Natural killer cell treated with Interleukin-12 subunit alpha and Interleukin-12 subunit beta and Interleukin-15 and Interleukin-18, amount 100 ng/mL, for 72 hours (primary cell): ENCODE measurements at regions not wholly inside any gene's neighbourhood (a gene's known extent, or its start where the extent isn't known, plus 50 kb on each side); places are given as distances from the start of the nearest gene placed in this dataset.
"Not testable (repeated sequence)": the region's sequence is repeated elsewhere in the genome, so short reads cannot be mapped to it uniquely, and the experiment has no call there.

ENCODE experiments used
- ATAC-seq, 2 donors: fragments of 150-1000 bp; cut with Tn5 transposase in 1 of 2; sonication (Bioruptor Pico), chemical (Tn5 transposase) in 1 of 2; 2 replicates each; pipeline ENCODE4 v1.10.0; 2021
- DNase-seq: peaks from one replicate; pipeline ENCODE4 v3.0.0; 2022; ENCODE audit warnings: low spot score
- H3K27ac Mint-ChIP-seq, 2 donors: 1 replicate in 1 of 2; 2 replicates in 1 of 2; pipeline ENCODE4 v1.8.0; 2022; ENCODE audit warnings: mixed read lengths in 2 of 2, mild to moderate bottlenecking in 1 of 2, moderate library complexity in 1 of 2
- H3K27me3 Mint-ChIP-seq, 2 donors: 1 replicate in 1 of 2; 2 replicates in 1 of 2; pipeline ENCODE4 v1.8.0; 2022; ENCODE audit warnings: mixed read lengths in 2 of 2
- H3K36me3 Mint-ChIP-seq: one replicate; pipeline ENCODE4 v1.8.0; 2022; ENCODE audit warnings: mixed read lengths
- H3K4me1 Mint-ChIP-seq, 2 donors: 1 replicate in 1 of 2; 2 replicates in 1 of 2; pipeline ENCODE4 v1.8.0; 2022; ENCODE audit warnings: low read depth in 2 of 2, mixed read lengths in 2 of 2, mild to moderate bottlenecking in 1 of 2
- H3K4me3 Mint-ChIP-seq: one replicate; pipeline ENCODE4 v1.8.0; 2022; ENCODE audit warnings: mixed read lengths
- H3K9me3 Mint-ChIP-seq: 2 replicates; pipeline ENCODE4 v1.8.0; 2022; ENCODE audit warnings: mixed read lengths

DNA sequence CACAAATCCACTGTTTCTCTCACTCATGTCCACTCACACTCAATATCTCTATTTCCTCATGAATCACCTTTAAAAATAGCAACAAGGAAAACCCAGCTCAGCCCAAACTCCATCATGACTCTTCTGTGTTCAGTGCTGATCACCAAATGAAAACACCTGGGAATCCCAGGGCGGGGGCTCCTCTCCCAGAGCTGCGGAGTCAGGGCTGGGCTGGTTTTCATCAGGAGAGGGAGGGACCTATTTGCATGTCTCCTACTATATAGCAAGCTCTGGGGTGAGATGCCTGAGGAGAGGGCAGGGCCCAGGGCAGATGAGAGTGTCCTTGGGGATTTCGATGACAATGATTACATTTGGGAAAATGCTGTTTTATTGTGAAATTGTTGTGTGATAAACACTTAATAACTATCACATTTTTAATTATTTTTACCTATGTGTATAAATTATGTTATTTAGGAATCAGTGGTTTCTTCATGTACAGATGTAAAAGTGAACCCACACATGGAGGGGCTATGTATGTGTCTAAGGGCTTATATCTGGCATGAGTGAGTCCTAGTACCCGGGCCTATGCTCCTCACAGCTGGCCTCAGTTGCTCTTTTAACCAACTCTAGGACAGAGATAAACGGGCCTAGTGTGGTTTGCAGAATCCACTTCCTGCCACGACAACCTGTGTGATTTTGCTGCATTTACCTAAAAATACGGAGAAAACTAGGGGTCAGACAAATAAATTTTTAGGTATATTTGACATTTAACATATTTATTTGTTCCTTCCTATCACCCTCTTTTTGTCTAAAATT, 1131.9 kb downstream of the TMEM121 start:
- Mint-ChIP-seq H3K27ac (peak overlapping the region in 1 of 2 donors; percentile 39), H3K4me1 (peaks cover 17 to 31% of the 10 kb centered on the region in 2 donors)
- not testable (repeated sequence) for ATAC-seq, H3K9me3 Mint-ChIP-seq, H3K4me3 Mint-ChIP-seq, H3K36me3 Mint-ChIP-seq, H3K27me3 Mint-ChIP-seq, DNase-seq

DNA sequence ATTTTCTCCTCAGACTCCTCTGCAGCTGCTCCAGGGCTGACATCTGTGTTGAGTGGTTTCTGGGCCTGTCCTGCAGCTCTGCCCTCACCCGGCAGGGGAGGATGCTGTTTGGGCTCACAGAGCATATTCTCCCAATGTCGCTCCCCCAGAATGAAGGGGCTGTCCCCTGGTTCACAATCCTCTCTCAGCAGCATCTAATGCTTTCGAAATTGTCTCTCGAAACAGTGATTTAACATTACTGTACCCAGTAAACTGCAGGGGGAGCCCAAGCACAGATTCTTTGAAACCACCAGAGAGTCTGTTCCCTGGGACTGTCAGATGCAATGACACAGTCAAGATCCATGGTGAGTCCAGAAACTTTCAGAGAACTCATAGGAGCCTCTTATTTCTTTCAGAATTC, 1135.2 kb downstream of the TMEM121 start:
- not testable (repeated sequence) for H3K4me3 Mint-ChIP-seq, H3K27ac Mint-ChIP-seq, H3K36me3 Mint-ChIP-seq, H3K27me3 Mint-ChIP-seq, H3K9me3 Mint-ChIP-seq
- peaks cover 11 to 23% of the 10 kb centered on the region in 2 donors for H3K4me1 Mint-ChIP-seq
- DNase-seq (peak; percentile 70), ATAC-seq (peak; percentile 63 to 77)

DNA sequence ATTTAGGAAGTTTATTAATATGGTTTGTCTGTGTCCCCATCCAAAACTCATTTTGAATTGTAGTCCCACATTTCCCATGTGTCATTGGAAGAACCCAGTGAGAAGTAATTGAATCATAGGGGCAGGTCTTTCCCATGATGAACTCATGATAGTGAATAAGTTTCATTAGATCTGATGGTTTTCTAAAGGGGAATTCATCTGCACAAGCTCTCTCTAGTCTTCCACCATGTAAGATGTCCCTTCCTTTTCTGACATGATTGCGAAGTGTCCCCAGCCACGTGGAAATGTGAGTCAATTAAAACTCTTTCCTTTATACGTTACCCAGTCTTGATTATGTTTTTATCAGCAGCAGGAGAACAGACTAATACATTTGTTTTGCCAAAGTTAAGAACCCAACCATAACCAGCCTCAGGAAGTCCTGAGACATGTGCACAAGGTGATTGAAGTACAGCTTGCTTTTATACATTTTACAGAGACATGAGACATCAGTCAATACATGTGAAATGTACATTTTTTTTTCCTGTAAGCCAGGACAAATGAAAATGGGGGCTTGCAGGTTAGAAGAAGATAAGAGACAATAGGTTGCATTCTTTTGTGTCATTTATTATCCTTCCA, 1136.7 kb downstream of the TMEM121 start:
- Mint-ChIP-seq H3K4me3 (no peak overlapping the region), H3K9me3 (no peaks in the 10 kb centered on the region), H3K27ac (no peak overlapping the region), H3K36me3 (no peaks in the 10 kb centered on the region), H3K4me1 (peaks cover 8 to 16% of the 10 kb centered on the region in 2 donors), H3K27me3 (peaks cover 0 to 7% of the 10 kb centered on the region in 2 donors)
- no peak for ATAC-seq
- DNase-seq: no peak

DNA sequence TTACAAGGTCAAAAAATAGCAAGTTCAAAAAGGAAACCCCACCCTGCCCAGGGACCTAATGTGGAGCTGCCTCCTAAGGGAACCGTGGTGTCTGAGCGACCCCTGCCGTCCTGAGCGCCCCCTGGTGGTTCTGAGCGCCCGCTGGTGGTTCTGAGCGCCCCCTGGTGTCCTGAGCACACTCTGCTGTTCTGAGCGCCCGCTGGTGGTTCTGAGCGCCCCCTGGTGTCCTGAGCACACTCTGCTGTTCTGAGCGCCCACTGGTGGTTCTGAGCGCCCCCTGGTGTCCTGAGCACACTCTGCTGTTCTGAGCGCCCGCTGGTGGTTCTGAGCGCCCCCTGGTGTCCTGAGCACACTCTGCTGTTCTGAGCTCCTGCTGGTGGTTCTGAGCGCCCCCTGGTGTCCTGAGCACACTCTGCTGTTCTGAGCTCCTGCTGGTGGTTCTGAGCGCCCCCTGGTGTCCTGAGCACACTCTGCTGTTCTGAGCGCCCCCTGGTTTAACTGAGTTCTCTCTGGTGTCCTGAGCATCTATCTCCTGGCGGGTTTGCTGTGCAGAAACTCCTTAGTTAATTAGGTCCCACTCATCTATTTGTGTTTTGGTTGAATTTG, 1137.5 kb downstream of the TMEM121 start:
- not testable (repeated sequence) for H3K27ac Mint-ChIP-seq, H3K36me3 Mint-ChIP-seq, H3K4me3 Mint-ChIP-seq, H3K9me3 Mint-ChIP-seq, H3K27me3 Mint-ChIP-seq
- DNase-seq (peak; percentile 82), ATAC-seq (peak; percentile 70 to 73)
- H3K4me1 Mint-ChIP-seq: peaks cover 8 to 14% of the 10 kb centered on the region in 2 donors

DNA sequence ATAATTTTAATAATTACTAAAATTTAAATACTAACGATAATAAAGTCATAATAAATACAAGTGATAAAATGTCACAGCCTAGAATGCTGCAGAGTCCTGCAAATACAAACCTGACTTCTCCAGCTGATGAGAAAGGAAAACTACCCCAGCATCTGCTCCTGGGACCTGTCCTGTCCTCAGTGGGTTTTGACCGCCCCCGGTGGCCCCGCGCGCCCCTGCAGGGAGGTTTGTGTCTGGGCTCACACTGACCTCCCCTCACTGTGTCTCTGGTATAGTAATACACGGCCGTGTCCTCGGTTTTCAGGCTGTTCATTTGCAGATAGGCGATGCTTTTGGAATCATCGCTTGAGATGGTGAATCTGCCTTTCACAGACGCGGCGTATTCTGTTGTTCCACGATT, 1139.4 kb downstream of the TMEM121 start:
- Mint-ChIP-seq H3K9me3 (no peaks in the 10 kb centered on the region), H3K4me1 (peaks cover 8 to 14% of the 10 kb centered on the region in 2 donors), H3K27me3 (peaks cover 13% of the 10 kb centered on the region in 2 donors), H3K27ac (no peak overlapping the region), H3K4me3 (no peak overlapping the region), H3K36me3 (no peaks in the 10 kb centered on the region)
- DNase-seq (no peak), ATAC-seq (no peak)

DNA sequence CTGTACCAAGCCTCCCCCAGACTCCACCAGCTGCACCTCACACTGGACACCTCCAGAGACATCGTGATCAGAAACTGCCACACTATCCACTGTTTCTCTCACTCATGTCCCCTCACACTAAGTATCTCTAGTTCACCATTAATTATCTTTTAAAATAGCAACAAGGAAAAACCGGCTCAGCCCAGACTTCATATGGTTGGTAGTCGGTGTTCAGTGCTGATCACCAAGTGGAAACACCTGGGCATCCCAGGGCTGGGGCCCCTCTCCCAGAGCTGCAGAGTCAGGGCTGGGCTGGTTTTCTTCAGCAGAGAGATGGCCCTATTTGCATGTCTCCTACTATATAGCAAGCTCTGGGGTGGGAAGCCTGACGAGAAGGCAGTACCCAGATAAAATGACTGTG, 1140.0 kb downstream of the TMEM121 start:
- Mint-ChIP-seq H3K9me3 (no peaks in the 10 kb centered on the region), H3K27me3 (peaks cover 15 to 18% of the 10 kb centered on the region in 2 donors), H3K27ac (no peak overlapping the region), H3K4me3 (no peak overlapping the region), H3K4me1 (peaks cover 8 to 14% of the 10 kb centered on the region in 2 donors), H3K36me3 (no peaks in the 10 kb centered on the region)
- DNase-seq: no peak
- ATAC-seq: no peak

DNA sequence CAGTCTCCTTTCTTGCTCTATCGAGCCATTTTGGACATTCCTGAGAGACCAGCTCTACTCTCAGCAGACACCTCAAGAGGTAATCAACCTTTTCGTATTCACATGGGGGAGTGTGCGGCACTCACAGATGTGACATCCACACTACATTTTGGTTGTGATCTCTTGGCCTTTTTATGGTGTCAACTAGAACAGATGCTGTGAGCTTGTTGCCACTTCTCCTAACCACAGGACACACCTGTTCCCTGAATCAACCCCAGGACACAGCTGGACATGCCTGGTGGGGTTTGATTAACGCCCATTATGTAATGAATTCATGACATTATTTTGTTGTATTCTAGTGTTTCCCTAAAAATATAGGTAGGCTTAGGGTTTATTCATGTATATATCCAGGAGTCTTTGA, 1143.6 kb downstream of the TMEM121 start:
- H3K27me3 Mint-ChIP-seq: peaks cover 20 to 28% of the 10 kb centered on the region in 2 donors
- DNase-seq (no peak), ATAC-seq (no peak)
- H3K4me3 Mint-ChIP-seq: no peak overlapping the region
- H3K9me3 Mint-ChIP-seq: no peaks in the 10 kb centered on the region
- H3K27ac Mint-ChIP-seq: no peak overlapping the region
- no peaks in the 10 kb centered on the region for H3K4me1 Mint-ChIP-seq
- H3K36me3 Mint-ChIP-seq: no peaks in the 10 kb centered on the region

DNA sequence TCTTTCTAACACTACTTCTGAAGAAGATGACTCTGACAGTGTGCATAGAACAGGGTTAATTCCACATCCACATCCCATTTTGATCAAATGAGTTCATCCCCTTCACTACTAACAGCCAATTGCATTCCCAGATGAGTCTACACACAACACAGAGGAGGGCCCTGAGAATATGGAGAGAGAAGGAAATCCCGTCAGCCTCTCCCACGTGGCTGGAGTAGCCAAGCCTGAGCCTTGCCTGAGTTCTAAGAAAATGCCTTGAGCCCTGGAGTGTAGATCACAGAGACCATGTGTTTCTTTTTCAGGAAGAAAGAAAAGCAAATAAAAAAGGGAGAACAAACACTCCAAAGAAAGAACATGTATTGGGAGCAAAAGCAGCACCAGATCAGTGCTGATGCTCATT, 1147.7 kb downstream of the TMEM121 start:
- not testable (repeated sequence) for H3K4me1 Mint-ChIP-seq, H3K4me3 Mint-ChIP-seq, H3K27ac Mint-ChIP-seq, DNase-seq, H3K36me3 Mint-ChIP-seq, H3K9me3 Mint-ChIP-seq, ATAC-seq
- peaks cover 21 to 33% of the 10 kb centered on the region in 2 donors for H3K27me3 Mint-ChIP-seq

DNA sequence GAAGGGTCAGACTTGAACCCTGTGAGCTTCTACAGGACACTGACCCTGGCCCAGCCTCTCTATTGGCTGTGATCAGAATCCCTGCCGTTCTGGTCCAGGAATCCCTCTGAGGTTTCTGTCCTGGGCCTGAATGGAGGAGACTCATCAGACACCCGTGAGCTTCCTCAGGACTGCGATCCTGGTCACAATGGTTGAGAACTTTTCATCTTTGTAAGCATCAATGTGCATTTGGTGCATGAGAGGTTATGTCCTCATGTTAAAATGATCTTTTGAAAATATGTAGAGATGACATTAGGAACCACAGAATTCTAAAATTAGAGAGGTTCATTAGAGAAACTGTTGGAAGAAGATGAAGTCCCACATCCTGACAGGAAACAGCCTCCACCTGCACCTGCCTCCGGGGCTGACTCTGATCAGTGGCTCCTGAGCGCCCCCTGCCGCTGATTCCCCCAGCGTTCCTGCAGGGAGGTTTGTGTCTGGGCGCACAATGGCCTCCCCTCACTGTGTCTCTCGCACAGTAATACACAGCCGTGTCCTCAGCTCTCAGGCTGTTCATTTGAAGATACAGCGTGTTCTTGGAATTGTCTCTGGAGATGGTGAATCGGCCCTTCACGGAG, 1148.2 kb downstream of the TMEM121 start:
- H3K9me3 Mint-ChIP-seq, ATAC-seq, H3K27ac Mint-ChIP-seq, H3K4me3 Mint-ChIP-seq, H3K4me1 Mint-ChIP-seq, H3K36me3 Mint-ChIP-seq: not testable (repeated sequence)
- H3K27me3 Mint-ChIP-seq: peaks cover 21 to 33% of the 10 kb centered on the region in 2 donors
- DNase-seq: peak; percentile 63

DNA sequence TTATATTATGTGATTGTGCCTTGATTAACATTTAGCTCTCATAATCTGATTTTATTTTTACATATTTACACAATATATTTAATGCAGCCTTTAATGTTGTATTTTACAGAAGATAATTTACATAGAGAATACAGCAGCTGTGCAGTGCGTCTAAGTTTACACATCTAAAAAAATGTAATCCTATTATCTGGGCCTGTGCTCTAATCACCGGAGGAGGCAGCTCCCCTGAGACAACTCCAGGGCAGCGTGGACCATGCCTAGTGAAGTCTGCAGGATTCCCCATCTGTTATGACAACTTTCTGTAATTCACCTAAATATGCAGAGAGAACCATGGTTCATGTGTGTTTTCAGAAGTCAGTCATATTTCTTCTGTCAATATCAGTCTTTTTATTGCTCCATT, 1149.3 kb downstream of the TMEM121 start:
- H3K36me3 Mint-ChIP-seq, H3K27ac Mint-ChIP-seq, DNase-seq, H3K4me3 Mint-ChIP-seq, ATAC-seq, H3K4me1 Mint-ChIP-seq, H3K9me3 Mint-ChIP-seq: not testable (repeated sequence)
- H3K27me3 Mint-ChIP-seq: peaks cover 17 to 23% of the 10 kb centered on the region in 2 donors

DNA sequence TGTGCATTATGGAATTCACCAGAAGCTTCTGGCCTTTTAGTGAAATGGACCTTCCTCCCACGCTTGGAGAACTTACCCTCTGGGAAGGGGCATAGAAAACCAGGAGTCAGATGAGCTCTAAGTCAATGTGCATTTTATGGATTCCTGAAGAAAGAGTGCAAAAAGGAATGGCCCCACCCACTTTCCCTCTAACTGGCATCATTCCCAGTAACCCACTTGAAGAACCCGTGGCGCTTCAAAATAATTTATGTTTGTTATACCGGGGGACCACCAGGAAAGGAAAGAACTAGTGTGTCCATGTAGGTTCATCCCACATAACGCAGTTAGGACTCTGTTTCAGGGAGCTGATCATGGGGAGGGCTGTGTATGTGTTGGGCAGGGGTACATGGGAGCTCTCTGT, 1153.4 kb downstream of the TMEM121 start:
- Mint-ChIP-seq H3K4me1 (no peaks in the 10 kb centered on the region), H3K27ac (no peak overlapping the region), H3K36me3 (no peaks in the 10 kb centered on the region), H3K27me3 (peaks cover 13 to 19% of the 10 kb centered on the region in 2 donors), H3K9me3 (no peaks in the 10 kb centered on the region), H3K4me3 (no peak overlapping the region)
- ATAC-seq (no peak), DNase-seq (no peak)

DNA sequence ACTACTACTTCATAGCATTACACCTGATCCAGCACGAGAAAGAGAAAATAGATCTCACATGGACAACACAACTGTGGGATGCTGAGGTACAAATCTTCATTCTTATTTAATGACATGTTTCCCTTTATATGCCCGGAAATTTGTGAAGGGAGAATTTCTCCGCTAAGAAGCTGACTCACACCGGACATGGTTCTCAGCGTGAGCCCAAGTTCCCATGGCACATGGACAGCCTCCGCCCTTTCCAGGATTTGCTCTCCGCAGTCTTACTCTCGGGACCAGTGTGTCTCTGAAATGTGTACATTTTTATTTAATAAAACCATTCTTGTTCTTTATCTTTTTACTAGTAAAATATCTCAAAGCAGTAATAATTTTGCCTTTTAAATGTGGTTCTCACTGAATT, 1154.8 kb downstream of the TMEM121 start:
- H3K4me1 Mint-ChIP-seq: no peaks in the 10 kb centered on the region
- no peak overlapping the region for H3K4me3 Mint-ChIP-seq
- H3K27ac Mint-ChIP-seq: no peak overlapping the region
- peaks cover 18 to 19% of the 10 kb centered on the region in 2 donors for H3K27me3 Mint-ChIP-seq
- H3K36me3 Mint-ChIP-seq: no peaks in the 10 kb centered on the region
- DNase-seq (no peak), ATAC-seq (no peak)
- no peaks in the 10 kb centered on the region for H3K9me3 Mint-ChIP-seq

DNA sequence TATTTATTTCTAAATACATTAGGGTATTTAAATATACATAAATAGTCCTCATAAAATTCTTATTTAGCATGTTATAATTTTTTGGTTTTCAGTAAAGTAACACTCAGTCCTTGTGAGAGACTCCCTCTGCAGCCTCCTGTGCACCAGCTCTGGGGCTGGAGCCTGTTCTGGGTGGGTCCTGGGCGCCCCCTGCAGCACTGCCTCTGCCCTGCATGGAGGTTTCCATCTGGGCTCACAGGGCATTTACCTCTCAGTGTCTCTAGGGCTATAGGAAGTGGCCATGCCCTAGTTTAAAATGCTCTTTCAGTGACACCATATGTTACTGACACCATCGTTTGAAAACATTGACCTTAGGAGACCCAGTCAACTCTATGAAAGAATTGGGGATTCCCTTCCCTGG, 1155.2 kb downstream of the TMEM121 start:
- Mint-ChIP-seq H3K36me3 (no peaks in the 10 kb centered on the region), H3K4me3 (no peak overlapping the region), H3K27me3 (peaks cover 18 to 19% of the 10 kb centered on the region in 2 donors), H3K9me3 (no peaks in the 10 kb centered on the region), H3K4me1 (no peaks in the 10 kb centered on the region), H3K27ac (no peak overlapping the region)
- no peak for DNase-seq
- ATAC-seq: peak in 1 of 2 donors; percentile 53

DNA sequence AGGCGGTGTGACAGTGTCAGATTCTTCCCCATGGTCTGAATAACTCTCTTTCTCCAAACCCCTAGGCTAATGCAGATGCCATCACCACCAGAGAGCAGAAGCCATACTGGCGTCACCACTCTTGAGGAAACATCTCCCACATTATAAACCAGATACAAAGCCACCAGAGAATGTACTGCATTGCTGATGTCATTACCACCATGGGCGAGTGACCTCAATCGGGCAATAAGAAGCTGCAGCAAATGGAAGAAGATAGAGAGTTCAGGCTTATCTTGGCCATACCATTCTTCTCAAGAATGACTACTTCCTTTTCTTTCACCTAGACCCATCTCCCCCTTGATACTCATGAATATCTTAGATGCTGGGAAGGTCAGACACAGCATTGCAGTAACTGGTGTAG, 1157.2 kb downstream of the TMEM121 start:
- H3K27me3 Mint-ChIP-seq: peaks cover 21 to 25% of the 10 kb centered on the region in 2 donors

More for the DNA sequence above, 1157.2 kb downstream of the TMEM121 start:
- ATAC-seq (no peak), DNase-seq (no peak)
- Mint-ChIP-seq H3K9me3 (no peaks in the 10 kb centered on the region), H3K27ac (no peak overlapping the region), H3K4me3 (no peak overlapping the region), H3K4me1 (no peaks in the 10 kb centered on the region), H3K36me3 (no peaks in the 10 kb centered on the region)
